ENCODE measurements at regions not wholly inside any gene's neighbourhood (a gene's known extent, or its start where the extent isn't known, plus 50 kb on each side); places are given as distances from the start of the nearest gene placed in this dataset.

DNA sequence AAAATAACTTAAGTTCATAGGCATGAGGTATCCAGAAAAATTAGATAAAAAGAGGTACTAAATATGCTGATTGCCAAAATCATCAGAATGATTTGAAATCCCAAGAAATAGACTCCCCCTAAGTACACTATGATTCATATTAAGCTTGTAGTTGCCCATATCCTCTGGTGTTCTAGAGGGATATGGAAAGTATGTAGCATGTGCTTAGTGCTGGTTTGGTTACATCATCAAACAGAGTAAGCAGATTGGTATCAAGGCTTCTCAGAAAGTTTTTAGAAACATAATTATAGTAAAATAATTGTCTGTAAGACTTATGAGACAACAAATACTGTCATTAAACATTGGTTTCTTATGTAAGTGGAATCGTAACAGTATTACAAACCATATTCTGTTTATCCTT, 166.4 kb downstream of the FAXC start (continued):
- TF ChIP-seq SNAPC4 (CRISPR knock-in tag; IDR thresholded peaks at IDR 0.05) = no peak
- TF ChIP-seq TGIF2 (CRISPR knock-in tag; IDR thresholded peaks at IDR 0.05) = no peak
- no peak for TF ChIP-seq CCDC6 (CRISPR knock-in tag; IDR thresholded peaks at IDR 0.05)
- TF ChIP-seq DNMT3B (CRISPR knock-in tag; conservative IDR thresholded peaks at IDR 0.05) = no peak
- no peak for TF ChIP-seq FOXA1 (IDR thresholded peaks at IDR 0.05)
- TF ChIP-seq FOXA1 (CRISPR knock-in tag; IDR thresholded peaks at IDR 0.05) = no peak
- no peak for TF ChIP-seq ZNF121 (CRISPR knock-in tag; IDR thresholded peaks at IDR 0.05)

GRCh38 chr6:99181174-99181573, 168.3 kb downstream of the FAXC start:
- H3K4me2 ChIP-seq (ENCODE audit: low read depth, low read length) = no peak overlapping the region
- no peak overlapping the region for H3K9ac ChIP-seq (ENCODE audit: insufficient read depth, low read depth, low read length)
- H2AFZ ChIP-seq (ENCODE audit: low read length) = no peak overlapping the region
- no peaks in the 10 kb centered on the region for H3K4me1 ChIP-seq (ENCODE audit: insufficient read depth, low read length)
- H3K36me3 ChIP-seq (replicated peaks in 1 of 2; ENCODE audit: control insufficient read depth in 1 of 2, insufficient read depth in 2 of 2, low read length in 2 of 2) = no peaks in the 10 kb centered on the region
- in situ Hi-C loops (cut with HindIII; ENCODE audit: extremely low pct_ligation_motif_present, low pct_unique_long_range_greater_than_20kb) (no loop called here), intact Hi-C loops (cut with micrococcal nuclease; ENCODE audit: unreplicated experiment) (no loop called here)
- no peak overlapping the region for H3K27ac ChIP-seq (ENCODE audit: extremely low read length, insufficient read depth, low read length)
- ChIA-PET CTCF (ENCODE audit: low intra/inter-chr PET ratio, low total read pairs) (no interaction called here), POLR2A (no interaction called here)
- 3% methylated on average over 1 of the region's 1 CpG for WGBS (ENCODE audit: low lambda C conversion rate)
- DNase-seq (ENCODE audit: low spot score) (no peak), ATAC-seq (no peak), FAIRE-seq (no peak)
- H3K27me3 ChIP-seq (ENCODE audit: control insufficient read depth in 1 of 2, insufficient read depth in 2 of 2, low read length in 2 of 2) = no peaks in the 10 kb centered on the region
- H3K79me2 ChIP-seq (ENCODE audit: insufficient read depth, low read length) = no peaks in the 10 kb centered on the region
- H4K20me1 ChIP-seq (ENCODE audit: insufficient read depth, low read length) = no peaks in the 10 kb centered on the region
- no peaks in the 10 kb centered on the region for H3K9me3 ChIP-seq (ENCODE audit: low read length)
- no TSS peak for BruUV-seq (replicated peaks)
- TF ChIP-seq, protein P1, sequence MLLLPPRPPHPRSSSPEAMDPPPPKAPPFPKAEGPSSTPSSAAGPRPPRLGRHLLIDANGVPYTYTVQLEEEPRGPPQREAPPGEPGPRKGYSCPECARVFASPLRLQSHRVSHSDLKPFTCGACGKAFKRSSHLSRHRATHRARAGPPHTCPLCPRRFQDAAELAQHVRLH (CRISPR knock-in tag; IDR thresholded peaks at IDR 0.05; ENCODE audit: borderline replicate concordance, low read depth) = no peak
- TF ChIP-seq, protein P2, sequence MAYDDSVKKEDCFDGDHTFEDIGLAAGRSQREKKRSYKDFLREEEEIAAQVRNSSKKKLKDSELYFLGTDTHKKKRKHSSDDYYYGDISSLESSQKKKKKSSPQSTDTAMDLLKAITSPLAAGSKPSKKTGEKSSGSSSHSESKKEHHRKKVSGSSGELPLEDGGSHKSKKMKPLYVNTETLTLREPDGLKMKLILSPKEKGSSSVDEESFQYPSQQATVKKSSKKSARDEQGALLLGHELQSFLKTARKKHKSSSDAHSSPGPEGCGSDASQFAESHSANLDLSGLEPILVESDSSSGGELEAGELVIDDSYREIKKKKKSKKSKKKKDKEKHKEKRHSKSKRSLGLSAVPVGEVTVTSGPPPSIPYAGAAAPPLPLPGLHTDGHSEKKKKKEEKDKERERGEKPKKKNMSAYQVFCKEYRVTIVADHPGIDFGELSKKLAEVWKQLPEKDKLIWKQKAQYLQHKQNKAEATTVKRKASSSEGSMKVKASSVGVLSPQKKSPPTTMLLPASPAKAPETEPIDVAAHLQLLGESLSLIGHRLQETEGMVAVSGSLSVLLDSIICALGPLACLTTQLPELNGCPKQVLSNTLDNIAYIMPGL (CRISPR knock-in tag; IDR thresholded peaks at IDR 0.05; ENCODE audit: borderline replicate concordance in 1 of 2, low read depth in 1 of 2) = no peak
- TF ChIP-seq ZKSCAN1 (IDR thresholded peaks at IDR 0.05; ENCODE audit: low read length) (no peak), NBN (conservative IDR thresholded peaks at IDR 0.05) (no peak), HNRNPL (IDR thresholded peaks at IDR 0.05; ENCODE audit: low read depth, low read length) (no peak), ZNF317 (CRISPR knock-in tag; IDR thresholded peaks at IDR 0.05) (0 out of 2 replicates have a peak, but pooled peaks have one; percentile 45), HES4 (CRISPR knock-in tag; IDR thresholded peaks at IDR 0.05; ENCODE audit: borderline replicate concordance) (no peak)
- H3K4me3 ChIP-seq (replicated peaks in 1 of 3; ENCODE audit: insufficient read depth in 1 of 3, low read depth in 2 of 3, low read length in 3 of 3) = no peak overlapping the region
